NCI-H128 (cell line): ENCODE measurements at regions not wholly inside any gene's neighbourhood (a gene's known extent, or its start where the extent isn't known, plus 50 kb on each side); places are given as distances from the start of the nearest gene placed in this dataset.

ENCODE experiments used
- DNase-seq: peaks from one replicate; lab custom pipeline; 2025; ENCODE audit not compliant: unreplicated experiment; lab: John Stamatoyannopoulos, UW

- DNase-seq, result no peak
Observed at GRCh38 chr6:44016131-44016870, 111.0 kb downstream of the MRPL14 start.

GRCh38 chr6:44012078-44012493 is 115.2 kb downstream of the MRPL14 start:
- DNase-seq, result no peak

- no peak for DNase-seq
Observed at GRCh38 chr6:44011350-44011920, 115.8 kb downstream of the MRPL14 start.

- no peak for DNase-seq
Observed at GRCh38 chr6:44010411-44011349, 116.6 kb downstream of the MRPL14 start.

- no peak for DNase-seq
Observed at GRCh38 chr6:44009425-44010321, 117.6 kb downstream of the MRPL14 start.

- no peak for DNase-seq
Observed at GRCh38 chr6:44008821-44009370, 118.4 kb downstream of the MRPL14 start.

- DNase-seq, result no peak
Observed at GRCh38 chr6:44007818-44008621, 119.2 kb downstream of the MRPL14 start.

GRCh38 chr6:44006872-44007303 is 120.4 kb downstream of the MRPL14 start:
- no peak for DNase-seq

GRCh38 chr6:44006123-44006871 is 121.0 kb downstream of the MRPL14 start:
- DNase-seq, result no peak

GRCh38 chr6:44005507-44005903 is 121.7 kb downstream of the MRPL14 start:
- no peak for DNase-seq

- no peak for DNase-seq
Observed at GRCh38 chr6:44004625-44005506, 122.4 kb downstream of the MRPL14 start.

- DNase-seq, result no peak
Observed at GRCh38 chr6:44004136-44004535, 123.1 kb downstream of the MRPL14 start.

GRCh38 chr6:44003345-44004061 is 123.7 kb downstream of the MRPL14 start:
- no peak for DNase-seq

- DNase-seq, result peak; percentile 68
Observed at GRCh38 chr6:44002593-44003344, 124.5 kb downstream of the MRPL14 start.

GRCh38 chr6:44002067-44002592 is 125.1 kb downstream of the MRPL14 start:
- no peak for DNase-seq
